Epithelial cell of proximal tubule (primary cell): ENCODE measurements at regions not wholly inside any gene's neighbourhood (a gene's known extent, or its start where the extent isn't known, plus 50 kb on each side); places are given as distances from the start of the nearest gene placed in this dataset.

ENCODE experiments used
- DNase-seq: peaks from one replicate; pipeline ENCODE4 v3.0.0-alpha.2; 2011; ENCODE audit warnings: low read depth
- H3K4me3 ChIP-seq: 2 replicates; pipeline ENCODE4 v1.5.1; 2011; ENCODE audit warnings: low read depth, mild to moderate bottlenecking, low read length
- CTCF ChIP-seq: conservative IDR thresholded peaks from 2 replicates; pipeline ENCODE4 v1.5.1; 2012; ENCODE audit warnings: low read depth, mild to moderate bottlenecking, low read length

DNA sequence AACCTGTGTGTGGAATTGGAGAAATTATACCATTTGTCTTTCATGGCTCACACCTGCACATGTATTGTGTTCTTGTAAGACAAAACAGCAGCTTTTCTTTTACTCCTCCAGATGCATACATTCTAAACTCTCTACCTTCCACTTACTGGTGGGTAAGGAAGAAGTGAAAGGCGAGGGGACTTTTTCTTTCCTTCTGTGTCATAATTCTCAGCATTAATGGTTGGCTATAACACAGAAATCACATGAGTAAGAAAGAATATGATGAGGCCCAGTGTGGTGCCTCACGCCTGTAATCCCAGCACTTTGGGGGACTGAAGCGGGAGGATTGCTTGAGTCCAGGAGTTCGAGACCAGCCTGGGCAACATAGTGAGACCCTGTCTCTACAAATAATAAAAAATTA lies 57.8 kb upstream of the SHANK2 start:
- no peak for DNase-seq
- no peak overlapping the region for H3K4me3 ChIP-seq
- no peak for TF ChIP-seq CTCF

- H3K4me3 ChIP-seq = no peak overlapping the region
- DNase-seq = no peak
- TF ChIP-seq CTCF = no peak
These were observed 57.2 kb upstream of the SHANK2 start for GRCh38 chr11:71309611-71310010.

DNA sequence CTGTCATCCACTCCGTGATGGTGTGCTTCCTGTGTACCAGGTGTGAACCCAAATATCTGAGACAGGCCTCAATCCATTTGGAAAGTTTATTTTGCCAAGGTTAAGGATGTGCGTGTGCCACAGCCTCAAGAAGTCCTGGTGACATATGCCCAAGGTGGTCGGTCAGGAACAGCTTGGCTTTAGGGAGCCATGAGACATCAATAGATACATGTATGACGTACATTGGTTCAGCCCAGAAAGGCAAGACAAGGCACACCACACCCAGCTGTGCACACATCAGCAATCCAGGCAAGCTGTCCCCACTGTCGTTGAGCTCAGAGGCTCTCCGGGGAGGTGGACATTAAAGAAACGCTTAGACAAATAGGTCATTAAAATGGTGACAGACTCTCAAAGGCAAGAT lies 56.8 kb upstream of the SHANK2 start:
- no peak overlapping the region for H3K4me3 ChIP-seq
- no peak for DNase-seq
- TF ChIP-seq CTCF = no peak

- TF ChIP-seq CTCF = no peak
- no peak overlapping the region for H3K4me3 ChIP-seq
- DNase-seq = no peak
These were observed 55.7 kb upstream of the SHANK2 start for GRCh38 chr11:71307811-71308645.

DNA sequence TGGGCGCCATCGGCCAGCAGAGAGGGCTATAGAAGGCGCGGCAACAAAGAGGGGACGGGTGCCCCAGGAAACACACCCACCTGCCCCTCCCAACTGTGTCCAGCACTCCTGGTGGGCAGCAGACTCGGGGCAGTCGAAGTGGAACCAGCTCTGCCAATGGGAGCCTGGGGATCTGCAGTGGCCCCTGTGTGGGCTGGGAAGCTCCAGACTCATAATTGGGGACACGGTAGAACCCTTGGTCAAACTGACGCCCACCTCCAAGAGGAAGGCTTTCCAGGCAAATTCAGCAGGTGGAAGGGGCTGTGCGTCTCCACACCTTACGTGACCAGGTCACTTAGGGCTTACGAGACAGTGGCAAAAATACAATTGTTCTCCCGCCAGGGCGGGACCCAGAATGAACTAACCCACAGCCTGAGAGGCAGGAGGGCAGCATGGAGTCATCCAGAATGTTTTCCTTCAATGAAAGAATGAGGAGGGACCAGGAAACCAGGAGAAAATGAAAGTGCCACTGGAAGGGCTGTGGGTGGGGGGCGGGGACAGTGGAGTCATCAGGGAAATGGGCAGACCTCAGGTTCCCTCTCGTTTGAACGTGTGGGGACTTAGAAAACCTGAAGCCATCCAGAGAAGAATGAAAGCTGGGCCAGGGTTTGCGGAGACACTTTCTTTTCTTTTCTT lies 53.2 kb upstream of the SHANK2 start:
- H3K4me3 ChIP-seq = no peak overlapping the region
- no peak for DNase-seq
- TF ChIP-seq CTCF = no peak

GRCh38 chr11:71305041-71305440 lies 52.7 kb upstream of the SHANK2 start:
- H3K4me3 ChIP-seq = no peak overlapping the region
- DNase-seq = no peak
- no peak for TF ChIP-seq CTCF
